GM21717 (cell line): ENCODE measurements at regions not wholly inside any gene's neighbourhood (a gene's known extent, or its start where the extent isn't known, plus 50 kb on each side); places are given as distances from the start of the nearest gene placed in this dataset.
"Not testable (repeated sequence)": the region's sequence is repeated elsewhere in the genome, so short reads cannot be mapped to it uniquely, and the experiment has no call there.

Experiments
- ATAC-seq: cut with Tn5 transposase; IDR thresholded peaks from one replicate; pipeline ENCODE4 v1.9.1; 2021; ENCODE audit warnings: mild to moderate bottlenecking, moderate library complexity; ENCODE audit not compliant: unreplicated experiment

GRCh38 chr5:120813551-120813950 is 349.5 kb downstream of the PRR16 start:
- no peak for ATAC-seq

GRCh38 chr5:120817044-120817985 is 353.2 kb downstream of the PRR16 start:
- no peak for ATAC-seq

GRCh38 chr5:120818128-120818527 is 354.0 kb downstream of the PRR16 start:
- ATAC-seq, result no peak

GRCh38 chr5:120823328-120823727 is 359.2 kb downstream of the PRR16 start:
- ATAC-seq, result no peak

- ATAC-seq, result not testable (repeated sequence)
Measured at GRCh38 chr5:120831646-120832045, 367.5 kb downstream of the PRR16 start.

- no peak for ATAC-seq
Measured at GRCh38 chr5:120841830-120842229, 377.7 kb downstream of the PRR16 start.

- no peak for ATAC-seq
Measured at GRCh38 chr5:120843390-120843980, 379.4 kb downstream of the PRR16 start.

- ATAC-seq, result no peak
Measured at GRCh38 chr5:120848883-120849282, 384.8 kb downstream of the PRR16 start.

- ATAC-seq, result no peak
Measured at GRCh38 chr5:120852222-120852860, 388.2 kb downstream of the PRR16 start.

- no peak for ATAC-seq
Measured at GRCh38 chr5:120866997-120867396, 402.9 kb downstream of the PRR16 start.

GRCh38 chr5:120869831-120870230 is 405.7 kb downstream of the PRR16 start:
- ATAC-seq, result no peak

- ATAC-seq, result no peak
Measured at GRCh38 chr5:120872297-120872696, 408.2 kb downstream of the PRR16 start.

GRCh38 chr5:120873083-120873482 is 409.0 kb downstream of the PRR16 start:
- ATAC-seq, result no peak

- no peak for ATAC-seq
Measured at GRCh38 chr5:120874081-120874862, 410.2 kb downstream of the PRR16 start.

- ATAC-seq, result no peak
Measured at GRCh38 chr5:120882038-120882775, 418.1 kb downstream of the PRR16 start.

GRCh38 chr5:120886351-120886860 is 422.3 kb downstream of the PRR16 start:
- ATAC-seq, result no peak

- no peak for ATAC-seq
Measured at GRCh38 chr5:120895660-120896059, 431.6 kb downstream of the PRR16 start.

GRCh38 chr5:120901199-120901598 is 437.1 kb downstream of the PRR16 start:
- ATAC-seq, result no peak

- ATAC-seq, result no peak
Measured at GRCh38 chr5:120907953-120908352, 443.9 kb downstream of the PRR16 start.

- no peak for ATAC-seq
Measured at GRCh38 chr5:120910629-120911028, 446.5 kb downstream of the PRR16 start.
